ENCODE measurements at regions not wholly inside any gene's neighbourhood (a gene's known extent, or its start where the extent isn't known, plus 50 kb on each side); places are given as distances from the start of the nearest gene placed in this dataset.

GRCh38 chr21:38661197-38661871, 144.4 kb upstream of the ETS2 start:
- TF ChIP-seq, protein P1, sequence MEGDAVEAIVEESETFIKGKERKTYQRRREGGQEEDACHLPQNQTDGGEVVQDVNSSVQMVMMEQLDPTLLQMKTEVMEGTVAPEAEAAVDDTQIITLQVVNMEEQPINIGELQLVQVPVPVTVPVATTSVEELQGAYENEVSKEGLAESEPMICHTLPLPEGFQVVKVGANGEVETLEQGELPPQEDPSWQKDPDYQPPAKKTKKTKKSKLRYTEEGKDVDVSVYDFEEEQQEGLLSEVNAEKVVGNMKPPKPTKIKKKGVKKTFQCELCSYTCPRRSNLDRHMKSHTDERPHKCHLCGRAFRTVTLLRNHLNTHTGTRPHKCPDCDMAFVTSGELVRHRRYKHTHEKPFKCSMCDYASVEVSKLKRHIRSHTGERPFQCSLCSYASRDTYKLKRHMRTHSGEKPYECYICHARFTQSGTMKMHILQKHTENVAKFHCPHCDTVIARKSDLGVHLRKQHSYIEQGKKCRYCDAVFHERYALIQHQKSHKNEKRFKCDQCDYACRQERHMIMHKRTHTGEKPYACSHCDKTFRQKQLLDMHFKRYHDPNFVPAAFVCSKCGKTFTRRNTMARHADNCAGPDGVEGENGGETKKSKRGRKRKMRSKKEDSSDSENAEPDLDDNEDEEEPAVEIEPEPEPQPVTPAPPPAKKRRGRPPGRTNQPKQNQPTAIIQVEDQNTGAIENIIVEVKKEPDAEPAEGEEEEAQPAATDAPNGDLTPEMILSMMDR (IDR thresholded peaks at IDR 0.05), result no peak
- TF ChIP-seq EZH2 (IDR thresholded peaks at IDR 0.05), result peak; percentile 81
- TF ChIP-seq EZH2phosphoT487 (IDR thresholded peaks at IDR 0.05), result peak; percentile 81
